Breast epithelium (tissue), 3 donors: ENCODE measurements at regions not wholly inside any gene's neighbourhood (a gene's known extent, or its start where the extent isn't known, plus 50 kb on each side); places are given as distances from the start of the nearest gene placed in this dataset.

ENCODE experiments used
- CTCF ChIP-seq, 3 donors: fragments of 450-650 bp; IDR thresholded peaks; one replicate each; pipeline ENCODE4 v1.5.1; 2016 to 2017; ENCODE audit warnings: antibody characterized with exemption in 3 of 3, mild to moderate bottlenecking in 3 of 3, moderate library complexity in 3 of 3
- POLR2A ChIP-seq: fragments of 450-650 bp; IDR thresholded peaks from one replicate; pipeline ENCODE4 v1.6.1; 2016; ENCODE audit warnings: antibody characterized with exemption, mild to moderate bottlenecking, moderate library complexity
- POLR2AphosphoS5 ChIP-seq, 3 donors: sonication (generic); formaldehyde crosslinking; IDR thresholded peaks; one replicate each; pipeline ENCODE4 v1.6.1; 2017; ENCODE audit warnings: antibody characterized with exemption in 3 of 3

- TF ChIP-seq CTCF (IDR thresholded peaks at IDR 0.05), result no peak
- TF ChIP-seq POLR2AphosphoS5 (IDR thresholded peaks at IDR 0.05), result no peak
- no peak for TF ChIP-seq POLR2A
Measured at GRCh38 chr9:27870404-27870803, 297.1 kb upstream of the C9orf72 start.
